ENCODE measurements at regions not wholly inside any gene's neighbourhood (a gene's known extent, or its start where the extent isn't known, plus 50 kb on each side); places are given as distances from the start of the nearest gene placed in this dataset.

GRCh38 chr6:22825210-22825609 lies 255.8 kb downstream of the HDGFL1 start:
- TF ChIP-seq CTCF (conservative IDR thresholded peaks at IDR 0.05; ENCODE audit: low read depth, low read length): no peak
- no peak for TF ChIP-seq RAD21 (IDR thresholded peaks at IDR 0.05; ENCODE audit: low read length)
- no peak for TF ChIP-seq CHD1 (IDR thresholded peaks at IDR 0.05; ENCODE audit: low read depth, low read length)
- no peak for TF ChIP-seq FOS (IDR thresholded peaks at IDR 0.05; ENCODE audit: low read depth, low read length)
- no peak for TF ChIP-seq USF2 (IDR thresholded peaks at IDR 0.05; ENCODE audit: low read depth, low read length)
- no peak for TF ChIP-seq POLR2A (IDR thresholded peaks at IDR 0.05; ENCODE audit: low read depth, low read length)
- TF ChIP-seq SMC3 (IDR thresholded peaks at IDR 0.05; ENCODE audit: low read depth, low read length): no peak
- no peak for TF ChIP-seq MXI1 (IDR thresholded peaks at IDR 0.05; ENCODE audit: borderline replicate concordance, low read depth, low read length)
- TF ChIP-seq CEBPB (IDR thresholded peaks at IDR 0.05; ENCODE audit: low read depth, low read length): no peak
